ENCODE measurements at regions not wholly inside any gene's neighbourhood (a gene's known extent, or its start where the extent isn't known, plus 50 kb on each side); places are given as distances from the start of the nearest gene placed in this dataset.

DNA sequence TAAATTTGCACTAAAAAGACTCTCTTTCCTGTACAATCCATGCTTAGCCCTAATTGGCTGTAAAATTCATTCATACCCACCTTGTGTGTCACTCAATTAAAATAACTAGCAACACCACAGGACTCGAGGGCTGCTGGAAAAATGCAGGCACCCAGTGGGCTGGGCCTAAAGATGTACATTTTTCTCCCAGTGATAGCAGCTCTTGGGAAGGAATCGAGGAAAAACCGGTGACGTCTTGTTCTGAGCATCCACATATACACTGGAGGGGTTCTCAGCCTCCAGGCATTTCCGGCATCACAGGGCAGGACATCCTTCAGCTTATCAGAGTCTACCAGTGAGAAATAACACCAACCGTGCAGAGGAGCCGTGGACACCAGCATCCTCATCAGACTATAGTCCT lies 85.8 kb upstream of the PITRM1 start:
- Histone ChIP-seq H3K36me3 (ENCODE audit: control insufficient read depth in 2 of 2, extremely low read depth in 1 of 2, insufficient read depth in 2 of 2, low read length in 2 of 2) (no peaks in the 10 kb centered on the region), H3K27ac (ENCODE audit: insufficient read depth, low read depth, low read length) (peak overlapping the region; percentile 17), H4K20me1 (replicated peaks; ENCODE audit: control insufficient read depth, extremely low read depth, insufficient read depth, low read length) (no peaks in the 10 kb centered on the region), H3K27me3 (ENCODE audit: control insufficient read depth in 2 of 2, insufficient read depth in 2 of 2, low read length in 2 of 2) (peaks cover 2 to 4% of the 10 kb centered on the region in 2 experiments), H3K4me2 (ENCODE audit: insufficient read depth, low read length) (no peak overlapping the region), H3K9ac (replicated peaks; ENCODE audit: extremely low read depth, insufficient read depth, low read length) (no peak overlapping the region), H3K9me1 (replicated peaks; ENCODE audit: control insufficient read depth, extremely low read depth, insufficient read depth, low read length) (no peaks in the 10 kb centered on the region), H3K4me1 (ENCODE audit: control insufficient read depth, extremely low read depth, insufficient read depth, low read length) (peaks cover 20% of the 10 kb centered on the region), H3K9me3 (replicated peaks; ENCODE audit: control insufficient read depth, insufficient read depth, low read length) (no peaks in the 10 kb centered on the region), H3K79me2 (ENCODE audit: control insufficient read depth, insufficient read depth, low read length) (no peaks in the 10 kb centered on the region), H2AFZ (ENCODE audit: low read depth, low read length) (no peak overlapping the region), H3K4me3 (replicated peaks in 1 of 3; ENCODE audit: insufficient read depth in 1 of 3, low read depth in 1 of 3, low read length in 3 of 3) (no peak overlapping the region)
- BruUV-seq (replicated peaks) = no TSS peak
- no peak for FAIRE-seq
- peak; percentile 61 for DNase-seq (ENCODE audit: low read depth, low spot score)
- dilution Hi-C loops (cut with MboI; ENCODE audit: extremely low pct_ligation_motif_present, low sequenced_read_pairs) = no loop called here
- POLR2A ChIA-PET = no interaction called here
- intact Hi-C loops (cut with micrococcal nuclease) = no loop called here
- CTCF ChIA-PET = no interaction called here
- TF ChIP-seq POLR2AphosphoS5 (IDR thresholded peaks at IDR 0.05; ENCODE audit: insufficient read depth, low read depth, low read length) = no peak
- TF ChIP-seq, protein P1, sequence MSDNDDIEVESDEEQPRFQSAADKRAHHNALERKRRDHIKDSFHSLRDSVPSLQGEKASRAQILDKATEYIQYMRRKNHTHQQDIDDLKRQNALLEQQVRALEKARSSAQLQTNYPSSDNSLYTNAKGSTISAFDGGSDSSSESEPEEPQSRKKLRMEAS (IDR thresholded peaks at IDR 0.05; ENCODE audit: insufficient read depth, insufficient read length) = no peak
- no peak for TF ChIP-seq MYC (IDR thresholded peaks at IDR 0.05; ENCODE audit: low read depth, low read length)
- TF ChIP-seq GATA2 (IDR thresholded peaks at IDR 0.05; ENCODE audit: insufficient read depth, insufficient read length, low read depth, low read length) = peak; percentile 43
- no peak for TF ChIP-seq EZH2 (IDR thresholded peaks at IDR 0.05; ENCODE audit: borderline replicate concordance, low read depth, low read length, severe bottlenecking)

DNA sequence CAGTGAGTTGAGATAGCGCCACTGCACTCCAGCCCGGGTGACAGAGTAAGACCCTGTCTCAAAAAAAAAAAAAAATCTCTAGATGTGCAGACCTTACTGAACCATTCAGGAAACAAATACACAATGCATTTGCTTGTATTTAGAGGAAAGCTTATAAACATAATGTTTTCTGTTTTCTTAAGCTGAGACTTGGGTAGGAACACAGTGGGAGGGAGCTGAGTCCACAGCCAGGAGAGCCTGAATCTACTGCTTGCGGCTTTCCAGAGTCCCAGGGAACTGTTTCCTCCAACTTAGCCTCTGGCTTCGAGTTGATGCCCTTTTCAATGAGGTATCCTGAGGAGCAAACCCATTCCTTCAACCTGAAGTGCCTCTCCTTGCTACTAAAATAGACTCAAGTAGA lies 83.0 kb upstream of the PITRM1 start:
- dilution Hi-C loops (cut with MboI; ENCODE audit: extremely low pct_ligation_motif_present, low sequenced_read_pairs) = no loop called here
- CTCF ChIA-PET = no interaction called here
- no TSS peak for BruUV-seq (replicated peaks)

More for the DNA sequence above, 83.0 kb upstream of the PITRM1 start:
- Histone ChIP-seq H3K4me1 (ENCODE audit: control insufficient read depth, extremely low read depth, insufficient read depth, low read length) (peaks cover 3% of the 10 kb centered on the region), H3K9ac (replicated peaks; ENCODE audit: extremely low read depth, insufficient read depth, low read length) (no peak overlapping the region), H3K36me3 (ENCODE audit: control insufficient read depth in 2 of 2, extremely low read depth in 1 of 2, insufficient read depth in 2 of 2, low read length in 2 of 2) (no peaks in the 10 kb centered on the region), H2AFZ (ENCODE audit: low read depth, low read length) (no peak overlapping the region), H3K79me2 (ENCODE audit: control insufficient read depth, insufficient read depth, low read length) (no peaks in the 10 kb centered on the region), H3K4me2 (ENCODE audit: insufficient read depth, low read length) (no peak overlapping the region), H3K9me1 (replicated peaks; ENCODE audit: control insufficient read depth, extremely low read depth, insufficient read depth, low read length) (no peaks in the 10 kb centered on the region), H3K4me3 (replicated peaks in 1 of 3; ENCODE audit: insufficient read depth in 1 of 3, low read depth in 1 of 3, low read length in 3 of 3) (no peak overlapping the region), H3K27ac (ENCODE audit: insufficient read depth, low read depth, low read length) (no peak overlapping the region), H4K20me1 (replicated peaks; ENCODE audit: control insufficient read depth, extremely low read depth, insufficient read depth, low read length) (no peaks in the 10 kb centered on the region), H3K27me3 (ENCODE audit: control insufficient read depth in 2 of 2, insufficient read depth in 2 of 2, low read length in 2 of 2) (peaks cover 7 to 8% of the 10 kb centered on the region in 2 experiments), H3K9me3 (replicated peaks; ENCODE audit: control insufficient read depth, insufficient read depth, low read length) (no peaks in the 10 kb centered on the region)
- intact Hi-C loops (cut with micrococcal nuclease) = no loop called here
- no peak for DNase-seq (ENCODE audit: low read depth, low spot score)
- TF ChIP-seq FOS (IDR thresholded peaks at IDR 0.05; ENCODE audit: borderline replicate concordance, insufficient read depth, low read length) (no peak), POLR2AphosphoS5 (IDR thresholded peaks at IDR 0.05; ENCODE audit: insufficient read depth, low read depth, low read length) (no peak), EZH2 (IDR thresholded peaks at IDR 0.05; ENCODE audit: borderline replicate concordance, low read depth, low read length, severe bottlenecking) (no peak), JUN (IDR thresholded peaks at IDR 0.05; ENCODE audit: borderline replicate concordance, insufficient read depth, insufficient read length, low read depth) (no peak), GATA2 (IDR thresholded peaks at IDR 0.05; ENCODE audit: insufficient read depth, insufficient read length, low read depth, low read length) (no peak), MYC (IDR thresholded peaks at IDR 0.05; ENCODE audit: low read depth, low read length) (no peak), POLR2A (IDR thresholded peaks at IDR 0.05; ENCODE audit: low read depth, low read length) (no peak)
- TF ChIP-seq, protein P1 (IDR thresholded peaks at IDR 0.05; ENCODE audit: insufficient read depth, insufficient read length) = no peak
- TF ChIP-seq, protein P2, sequence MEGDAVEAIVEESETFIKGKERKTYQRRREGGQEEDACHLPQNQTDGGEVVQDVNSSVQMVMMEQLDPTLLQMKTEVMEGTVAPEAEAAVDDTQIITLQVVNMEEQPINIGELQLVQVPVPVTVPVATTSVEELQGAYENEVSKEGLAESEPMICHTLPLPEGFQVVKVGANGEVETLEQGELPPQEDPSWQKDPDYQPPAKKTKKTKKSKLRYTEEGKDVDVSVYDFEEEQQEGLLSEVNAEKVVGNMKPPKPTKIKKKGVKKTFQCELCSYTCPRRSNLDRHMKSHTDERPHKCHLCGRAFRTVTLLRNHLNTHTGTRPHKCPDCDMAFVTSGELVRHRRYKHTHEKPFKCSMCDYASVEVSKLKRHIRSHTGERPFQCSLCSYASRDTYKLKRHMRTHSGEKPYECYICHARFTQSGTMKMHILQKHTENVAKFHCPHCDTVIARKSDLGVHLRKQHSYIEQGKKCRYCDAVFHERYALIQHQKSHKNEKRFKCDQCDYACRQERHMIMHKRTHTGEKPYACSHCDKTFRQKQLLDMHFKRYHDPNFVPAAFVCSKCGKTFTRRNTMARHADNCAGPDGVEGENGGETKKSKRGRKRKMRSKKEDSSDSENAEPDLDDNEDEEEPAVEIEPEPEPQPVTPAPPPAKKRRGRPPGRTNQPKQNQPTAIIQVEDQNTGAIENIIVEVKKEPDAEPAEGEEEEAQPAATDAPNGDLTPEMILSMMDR (IDR thresholded peaks at IDR 0.05; ENCODE audit: extremely low read depth in 1 of 2, insufficient read depth in 1 of 2, low read depth in 1 of 2, low read length in 2 of 2) = no peak
- no peak for FAIRE-seq
- POLR2A ChIA-PET = no interaction called here
